SU-DHL-6 (cell line): ENCODE measurements at regions not wholly inside any gene's neighbourhood (a gene's known extent, or its start where the extent isn't known, plus 50 kb on each side); places are given as distances from the start of the nearest gene placed in this dataset.

ENCODE experiments used
- H2AFZ ChIP-seq: fragments of 200-600 bp; sonication (generic); 2 replicates; pipeline ENCODE4 v1.6.1; 2014; ENCODE audit warnings: low read depth, mild to moderate bottlenecking, moderate library complexity, mixed read lengths, antibody characterized with exemption, low read length; ENCODE audit not compliant: severe bottlenecking
- H3F3A ChIP-seq: fragments of 200-600 bp; shearing (Covaris generic); 2 replicates; pipeline ENCODE4 v1.6.0; 2016; ENCODE audit warnings: antibody characterized with exemption, mild to moderate bottlenecking; ENCODE audit not compliant: insufficient read depth
- H3K27ac ChIP-seq: fragments of 200-600 bp; sonication (generic); 2 replicates; pipeline ENCODE4 v1.5.1; 2016; ENCODE audit warnings: low read depth, mild to moderate bottlenecking, low read length, moderate library complexity, mixed read lengths
- H3K27me3 ChIP-seq: fragments of 200-600 bp; sonication (generic), shearing (Covaris generic); 2 replicates; pipeline ENCODE4 v1.6.0; 2014; ENCODE audit warnings: mild to moderate bottlenecking, low read length
- H3K36me3 ChIP-seq: fragments of 200-600 bp; sonication (generic); 2 replicates; pipeline ENCODE4 v1.6.1; 2014; ENCODE audit warnings: mild to moderate bottlenecking, low read length, mixed read lengths
- H3K4me2 ChIP-seq: fragments of 300-600, 200-600 bp; shearing (Covaris generic), sonication (generic); 2 replicates; pipeline ENCODE4 v1.6.0; 2014; ENCODE audit warnings: low read length, low read depth, mild to moderate bottlenecking; ENCODE audit not compliant: poor library complexity, severe bottlenecking
- H3K4me3 ChIP-seq: fragments of 200-600 bp; sonication (generic); 2 replicates; pipeline ENCODE4 v1.5.1; 2014; ENCODE audit warnings: antibody characterized with exemption, low read length, mild to moderate bottlenecking, mixed read lengths; ENCODE audit not compliant: insufficient read depth, poor library complexity, severe bottlenecking
- H3K79me2 ChIP-seq: fragments of 200-600 bp; sonication (generic); 2 replicates; pipeline ENCODE4 v1.6.1; 2014; ENCODE audit warnings: mild to moderate bottlenecking, low read length, moderate library complexity; ENCODE audit not compliant: insufficient read depth
- H3K9ac ChIP-seq: fragments of 200-600 bp; sonication (generic); 2 replicates; pipeline ENCODE4 v1.7.0; 2014; ENCODE audit warnings: mild to moderate bottlenecking, low read length
- H3K9me2 ChIP-seq: fragments of 200-600 bp; sonication (generic); replicated peaks from 2 replicates; pipeline ENCODE4 v1.6.1; 2014; ENCODE audit warnings: low read length; ENCODE audit not compliant: insufficient read depth
- H3K9me3 ChIP-seq: fragments of 200-600 bp; sonication (generic); 2 replicates; pipeline ENCODE4 v1.6.1; 2014; ENCODE audit warnings: low read length, mixed read lengths; ENCODE audit not compliant: insufficient read depth
- H4K20me1 ChIP-seq: fragments of 200-600 bp; sonication (generic); 2 replicates; pipeline ENCODE4 v1.6.1; 2014; ENCODE audit warnings: low read depth, mild to moderate bottlenecking, antibody characterized with exemption, low read length, moderate library complexity, mixed read lengths
- CTCF ChIP-seq: fragments of 200-600 bp; sonication (generic); IDR thresholded peaks from one replicate; pipeline ENCODE4 v1.5.1; 2017; ENCODE audit warnings: antibody characterized with exemption, mild to moderate bottlenecking, low read length, moderate library complexity; ENCODE audit not compliant: insufficient read depth, poor library complexity, severe bottlenecking
- EZH2phosphoT487 ChIP-seq: fragments of 200-600 bp; sonication (generic), shearing (Covaris generic); conservative IDR thresholded peaks from 2 replicates; pipeline ENCODE4 v1.6.1; 2018; ENCODE audit warnings: mild to moderate bottlenecking, antibody characterized with exemption, low read length, moderate library complexity, mixed read lengths

GRCh38 chr13:106415442-106415841 is 120.0 kb downstream of the EFNB2 start:
- Histone ChIP-seq H3K9me2 (no peaks in the 10 kb centered on the region), H4K20me1 (no peaks in the 10 kb centered on the region), H3K9ac (no peak overlapping the region), H3F3A (no peaks in the 10 kb centered on the region), H3K36me3 (no peaks in the 10 kb centered on the region), H2AFZ (no peak overlapping the region), H3K27ac (no peak overlapping the region), H3K79me2 (no peaks in the 10 kb centered on the region), H3K4me3 (no peak overlapping the region), H3K27me3 (no peaks in the 10 kb centered on the region), H3K9me3 (no peaks in the 10 kb centered on the region), H3K4me2 (no peak overlapping the region)
- TF ChIP-seq CTCF (no peak), EZH2phosphoT487 (no peak)

- Histone ChIP-seq H3K27me3 (no peaks in the 10 kb centered on the region), H2AFZ (no peak overlapping the region), H3F3A (no peaks in the 10 kb centered on the region), H3K27ac (no peak overlapping the region), H3K4me3 (no peak overlapping the region), H3K79me2 (no peaks in the 10 kb centered on the region), H3K9me3 (no peaks in the 10 kb centered on the region), H3K9ac (no peak overlapping the region), H4K20me1 (no peaks in the 10 kb centered on the region), H3K9me2 (no peaks in the 10 kb centered on the region), H3K4me2 (no peak overlapping the region), H3K36me3 (no peaks in the 10 kb centered on the region)
- TF ChIP-seq EZH2phosphoT487: no peak
- TF ChIP-seq CTCF: no peak
These were observed 128.1 kb downstream of the EFNB2 start for GRCh38 chr13:106407338-106407737.

- no peaks in the 10 kb centered on the region for H3F3A ChIP-seq
- no peak overlapping the region for H3K4me2 ChIP-seq
- H3K9me2 ChIP-seq: no peaks in the 10 kb centered on the region
- no peak overlapping the region for H3K9ac ChIP-seq
- no peak overlapping the region for H3K27ac ChIP-seq
- no peaks in the 10 kb centered on the region for H3K79me2 ChIP-seq
- TF ChIP-seq EZH2phosphoT487 (no peak), CTCF (no peak)
- no peaks in the 10 kb centered on the region for H3K36me3 ChIP-seq
- no peak overlapping the region for H2AFZ ChIP-seq
- H3K9me3 ChIP-seq: no peaks in the 10 kb centered on the region
- H3K4me3 ChIP-seq: no peak overlapping the region
- H3K27me3 ChIP-seq: no peaks in the 10 kb centered on the region
- no peaks in the 10 kb centered on the region for H4K20me1 ChIP-seq
These were observed 129.7 kb downstream of the EFNB2 start for GRCh38 chr13:106405731-106406130.
